ENCODE measurements at regions not wholly inside any gene's neighbourhood (a gene's known extent, or its start where the extent isn't known, plus 50 kb on each side); places are given as distances from the start of the nearest gene placed in this dataset.
A peak's percentile ranks its signal among the peaks of the same experiment; 100 is the strongest.

- no peak for ATAC-seq (ENCODE audit: poor library complexity)
- intact Hi-C loops (cut with DNase I): no loop called here
- peak; percentile 34 for DNase-seq
Observed at GRCh38 chr15:99440551-99441443, 125.0 kb upstream of the MEF2A start.

DNA sequence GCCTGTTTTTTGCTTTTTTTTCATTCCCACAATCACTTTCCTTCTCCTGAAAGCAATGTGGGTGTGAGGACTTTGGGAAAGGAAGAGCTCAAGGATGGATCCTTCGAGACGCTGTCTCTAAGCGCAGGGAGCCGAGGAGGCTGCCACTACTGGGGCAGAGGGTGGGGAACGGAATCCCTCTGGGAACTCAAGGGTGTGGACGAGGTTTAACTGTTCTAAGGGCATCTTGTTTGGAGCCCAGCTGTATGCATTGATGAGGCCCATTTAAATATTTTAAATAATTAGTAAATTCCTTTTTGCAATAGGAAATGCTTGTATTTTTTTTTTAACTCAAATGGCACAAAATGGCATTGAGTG, 124.4 kb upstream of the MEF2A start:
- DNase-seq (no peak), ATAC-seq (ENCODE audit: poor library complexity) (no peak)
- intact Hi-C loops (cut with DNase I): no loop called here

DNA sequence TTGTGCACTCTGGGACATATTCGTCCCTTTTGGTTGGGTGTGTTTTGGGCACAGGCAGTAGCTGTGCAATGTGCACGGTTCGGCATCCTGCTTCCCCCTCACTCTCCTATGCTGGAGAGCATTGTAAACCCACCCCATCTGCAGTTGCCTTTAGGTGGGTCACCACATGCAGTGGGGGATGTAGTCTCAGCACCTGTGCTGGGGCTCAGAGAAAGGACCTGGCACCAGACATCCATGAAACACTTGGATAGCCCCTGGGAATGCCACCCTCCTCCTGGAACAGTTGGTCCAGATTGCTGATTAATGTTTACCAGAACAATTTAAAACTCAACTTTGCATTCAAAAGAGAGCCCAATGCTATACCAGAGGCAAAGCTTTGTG, 123.9 kb upstream of the MEF2A start:
- ATAC-seq (ENCODE audit: poor library complexity): peak; percentile 2
- no peak for DNase-seq
- intact Hi-C loops (cut with DNase I): no loop called here

- DNase-seq (peak; percentile 82), ATAC-seq (ENCODE audit: poor library complexity) (peak; percentile 92)
- intact Hi-C loops (cut with DNase I): no loop called here
Observed at GRCh38 chr15:99442252-99442897, 123.4 kb upstream of the MEF2A start.

DNA sequence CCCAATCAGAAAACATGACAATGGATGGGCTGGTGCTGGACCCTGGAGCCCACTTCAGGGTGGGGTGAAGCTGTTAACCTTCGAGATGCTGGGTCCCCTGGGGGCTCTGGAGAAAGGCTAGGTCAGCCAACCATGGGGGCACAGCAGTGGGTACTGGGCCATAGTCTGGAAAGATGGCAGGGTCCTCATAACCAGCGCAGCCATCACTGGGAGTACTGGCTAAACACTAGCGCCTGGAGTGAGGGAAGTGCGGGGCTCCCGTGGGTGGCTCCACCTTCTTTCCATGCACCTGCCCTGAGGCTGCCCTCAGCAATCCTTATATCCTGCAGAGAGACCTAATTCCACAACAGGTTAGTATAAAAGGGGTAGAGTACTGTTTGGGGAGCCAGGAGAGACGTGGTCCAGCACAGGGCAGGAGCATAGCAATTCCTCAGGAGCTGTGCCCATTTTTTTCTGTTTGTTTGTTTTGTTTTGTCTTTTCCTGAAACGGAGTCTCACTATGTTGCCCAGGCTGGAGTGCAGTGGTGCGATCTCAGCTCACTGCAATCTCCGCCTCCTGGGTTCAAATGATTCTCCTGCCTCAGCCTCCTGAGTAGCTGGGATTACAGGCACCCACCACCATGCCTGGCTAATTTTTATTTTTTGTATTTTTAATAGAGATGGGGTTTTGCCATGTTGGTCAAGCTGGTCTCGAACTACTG, 122.6 kb upstream of the MEF2A start:
- DNase-seq: peak; percentile 22
- ATAC-seq (ENCODE audit: poor library complexity): peak; percentile 4
- intact Hi-C loops (cut with DNase I): no loop called here

DNA sequence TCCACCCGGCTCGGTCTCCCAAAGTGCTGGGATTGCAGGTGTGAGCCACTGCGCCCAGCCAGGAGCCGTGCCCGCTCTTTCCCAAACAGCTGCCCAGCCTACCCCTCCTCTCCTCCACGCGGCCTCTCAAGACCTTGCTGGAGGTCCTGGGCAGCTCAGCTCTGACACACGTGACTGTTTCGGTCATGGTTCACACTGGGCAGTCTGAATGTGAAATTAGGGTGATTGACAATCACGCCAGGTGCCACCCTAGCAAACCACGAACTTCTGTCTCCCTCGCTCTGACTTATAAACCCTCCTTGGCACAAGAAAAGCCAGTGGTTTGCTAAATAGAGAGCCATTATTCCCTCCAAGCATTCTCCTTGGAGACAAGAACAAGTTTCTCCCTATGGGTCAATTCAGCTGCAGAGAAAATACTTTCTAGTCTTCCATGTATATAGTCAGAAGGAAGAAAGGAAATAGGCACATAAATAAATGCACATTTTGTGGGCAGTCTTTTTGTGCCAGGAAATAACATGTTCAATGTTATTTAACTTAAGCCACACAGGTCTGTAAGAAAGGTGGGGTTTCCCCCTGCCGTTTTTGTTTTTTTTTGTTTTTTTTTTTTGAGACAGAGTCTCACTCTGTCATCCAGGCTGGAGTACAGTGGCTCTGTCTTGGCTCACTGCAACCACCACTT, 121.9 kb upstream of the MEF2A start:
- ATAC-seq (ENCODE audit: poor library complexity) (peak; percentile 21), DNase-seq (peak; percentile 40)
- intact Hi-C loops (cut with DNase I): no loop called here

- DNase-seq (no peak), ATAC-seq (ENCODE audit: poor library complexity) (no peak)
- intact Hi-C loops (cut with DNase I): no loop called here
Observed at GRCh38 chr15:99445272-99445850, 120.4 kb upstream of the MEF2A start.

DNA sequence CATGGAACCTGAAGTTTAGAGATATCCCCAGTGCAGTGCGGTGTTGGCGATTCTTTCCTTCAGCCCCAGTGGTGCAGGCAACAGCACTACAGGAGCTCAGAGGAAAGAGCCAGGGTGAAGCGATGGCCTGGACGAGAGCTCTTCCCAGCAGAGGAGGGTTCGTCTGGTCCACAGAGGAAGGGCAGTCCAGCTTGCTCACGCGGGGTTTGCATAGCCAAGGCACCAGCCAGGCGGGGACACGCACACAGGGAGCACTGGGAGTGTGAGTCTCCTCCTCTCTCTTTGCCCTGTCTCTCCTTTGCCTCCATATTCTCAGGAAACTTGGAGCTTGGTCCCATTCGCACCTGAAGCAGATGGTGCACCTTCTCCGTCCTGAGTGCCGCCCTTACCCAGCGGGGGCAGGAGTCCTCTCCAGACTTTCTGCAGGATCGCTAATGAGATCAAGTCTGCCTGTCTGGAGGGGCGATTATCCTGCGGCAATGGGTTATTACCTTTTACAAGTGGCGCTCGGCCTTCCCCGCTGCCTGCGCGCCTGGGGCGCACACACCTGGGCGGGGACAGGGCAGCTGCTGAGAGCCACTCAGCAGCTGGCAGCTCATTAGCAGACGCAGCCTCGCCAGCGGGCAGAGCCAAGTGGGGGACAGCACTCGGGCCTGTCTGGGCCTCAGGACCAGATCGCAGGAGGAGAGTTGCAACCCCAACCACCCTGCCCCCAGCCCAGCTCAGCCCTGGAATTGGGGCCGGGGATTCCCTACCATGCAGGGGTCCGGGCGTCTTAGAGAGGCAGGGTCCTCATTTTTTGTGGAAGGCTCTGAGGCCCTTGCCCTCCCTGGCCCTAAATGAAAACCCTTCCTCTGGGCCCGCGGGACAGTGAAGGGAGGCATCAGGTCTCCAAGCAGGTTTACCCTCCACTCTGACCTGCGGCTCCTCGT, 119.0 kb upstream of the MEF2A start:
- peak; percentile 57 for DNase-seq
- intact Hi-C loops (cut with DNase I): no loop called here
- ATAC-seq (ENCODE audit: poor library complexity): no peak

GRCh38 chr15:99447497-99448371, 118.0 kb upstream of the MEF2A start:
- no peak for DNase-seq
- no peak for ATAC-seq (ENCODE audit: poor library complexity)
- intact Hi-C loops (cut with DNase I): no loop called here

GRCh38 chr15:99449514-99449913, 116.3 kb upstream of the MEF2A start:
- intact Hi-C loops (cut with DNase I): no loop called here
- ATAC-seq (ENCODE audit: poor library complexity): no peak
- no peak for DNase-seq

GRCh38 chr15:99450896-99451358, 114.9 kb upstream of the MEF2A start:
- intact Hi-C loops (cut with DNase I): no loop called here
- peak; percentile 9 for ATAC-seq (ENCODE audit: poor library complexity)

DNA sequence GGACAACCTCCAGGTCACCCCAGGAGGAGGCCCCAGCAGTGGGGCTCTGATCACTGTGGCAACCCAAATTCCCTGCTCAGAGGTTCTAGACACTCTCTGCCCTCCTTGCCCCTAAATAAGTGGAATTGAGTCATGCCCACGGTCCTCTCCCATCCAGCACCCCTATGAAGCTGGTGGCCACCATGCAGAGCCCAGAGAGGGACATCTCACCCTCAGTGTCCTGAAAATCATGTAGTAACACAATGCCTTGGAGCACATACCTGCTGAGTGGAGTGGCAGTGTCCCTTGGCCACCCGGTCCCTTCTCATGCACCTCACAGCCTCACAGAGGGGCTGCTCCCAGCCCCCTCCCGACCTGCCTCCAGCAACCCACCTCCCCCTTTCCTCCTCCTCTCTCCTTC, 114.3 kb upstream of the MEF2A start:
- intact Hi-C loops (cut with DNase I): no loop called here
- DNase-seq: no peak
- no peak for ATAC-seq (ENCODE audit: poor library complexity)

More at GRCh38 chr15:99450896-99451358, 114.9 kb upstream of the MEF2A start:
- peak; percentile 87 for DNase-seq

DNA sequence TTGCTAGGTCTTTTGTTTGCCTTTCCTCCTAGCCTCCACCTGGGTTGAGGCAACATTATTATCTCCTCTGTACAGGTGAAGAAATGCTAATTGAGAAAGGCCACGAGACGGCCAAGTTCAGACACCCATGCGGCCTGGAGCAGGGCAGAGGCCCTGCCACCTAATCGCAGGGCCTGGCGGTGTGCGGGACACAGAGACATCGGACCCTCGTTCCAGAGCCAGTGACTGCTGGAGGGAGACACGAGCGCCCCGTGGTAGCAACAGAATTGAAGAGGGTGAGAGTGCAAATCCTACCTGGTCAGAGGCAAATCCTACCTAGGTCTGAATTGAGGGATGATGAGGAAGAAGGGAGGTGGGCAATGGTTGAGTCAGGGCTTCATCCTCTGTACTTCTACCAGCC, 113.8 kb upstream of the MEF2A start:
- intact Hi-C loops (cut with DNase I): no loop called here
- DNase-seq (no peak), ATAC-seq (ENCODE audit: poor library complexity) (no peak)

DNA sequence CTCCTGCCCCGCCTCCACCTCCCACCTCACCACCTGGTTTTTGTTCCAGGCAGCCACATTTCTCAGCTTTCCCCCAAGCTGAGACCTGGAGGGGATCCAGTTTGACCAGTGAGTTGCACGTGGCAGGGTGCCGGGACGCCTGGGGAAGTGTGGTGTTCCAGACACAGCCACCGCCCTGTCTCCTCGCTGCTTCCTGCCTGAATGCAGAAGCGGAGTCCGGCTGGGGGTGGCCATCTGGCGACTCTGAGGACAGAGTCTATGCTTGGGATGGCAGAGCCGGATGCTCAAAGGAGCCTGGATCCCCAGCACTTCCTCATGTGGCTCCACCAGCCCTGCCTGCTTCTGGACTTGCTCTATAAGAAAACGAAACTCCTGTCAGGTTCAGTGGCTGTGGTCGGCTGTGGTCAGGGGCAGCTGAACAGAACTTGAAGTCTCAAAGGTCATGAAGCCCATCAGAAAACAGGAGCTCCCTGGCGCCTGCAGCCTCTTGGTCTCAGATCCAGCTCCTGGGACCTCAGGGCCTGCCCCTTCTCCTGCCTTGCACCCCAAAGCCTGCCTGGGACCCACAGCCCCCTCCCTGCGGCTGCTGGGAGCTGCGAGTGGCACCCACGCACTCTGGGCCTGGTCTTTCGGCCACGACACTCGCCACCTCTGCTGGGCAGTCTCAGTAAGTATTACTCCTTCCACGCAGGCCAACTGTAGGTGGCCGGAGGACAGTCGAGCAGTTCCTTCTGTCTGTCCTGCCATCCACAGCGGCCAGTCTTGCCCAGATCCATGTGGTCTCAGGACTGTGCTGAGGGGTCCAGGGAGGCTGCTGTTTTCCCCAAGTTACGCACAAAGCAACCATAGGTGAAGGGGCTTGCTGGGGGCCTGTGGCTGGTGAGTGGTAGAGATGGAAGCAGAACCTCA, 112.8 kb upstream of the MEF2A start:
- DNase-seq (peak; percentile 94), ATAC-seq (ENCODE audit: poor library complexity) (peak; percentile 34)
- intact Hi-C loops (cut with DNase I): no loop called here

DNA sequence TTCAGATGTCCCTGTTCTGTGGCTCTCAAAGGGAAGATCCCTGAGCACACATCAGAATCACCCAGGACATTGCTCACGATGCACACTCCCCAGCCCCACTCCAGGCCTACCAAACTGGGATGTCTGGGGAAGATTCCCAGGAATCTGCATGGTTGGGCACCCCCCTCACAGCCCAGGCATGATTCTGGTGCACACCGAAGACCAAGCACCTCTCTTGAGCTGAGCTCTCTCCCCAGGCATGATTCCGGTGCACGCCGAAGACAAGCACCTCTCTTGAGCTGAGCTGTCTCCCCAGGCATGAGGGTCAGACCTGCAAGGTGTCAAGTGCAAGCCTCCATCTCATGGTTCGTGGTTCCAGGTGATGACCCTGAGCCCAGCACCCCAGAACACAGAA, 112.2 kb upstream of the MEF2A start:
- intact Hi-C loops (cut with DNase I): no loop called here
- ATAC-seq (ENCODE audit: poor library complexity) (no peak), DNase-seq (peak; percentile 34)

Measured in Right ventricle myocardium superior (tissue), 1 donor.